A549 (cell line): ENCODE measurements at regions not wholly inside any gene's neighbourhood (a gene's known extent, or its start where the extent isn't known, plus 50 kb on each side); places are given as distances from the start of the nearest gene placed in this dataset.

Experiments used
- ATAC-seq, 2 experiments: fragments of 200-7000 bp in 1 of 2; fragments of >200 bp in 1 of 2; cut with Nextera tagmentation in 1 of 2; cut with Tn5 transposase in 1 of 2; 3 replicates each; pipeline versions ENCODE4 v1.8.0 to v1.9.1; 2018 to 2020; ENCODE audit warnings: mild to moderate bottlenecking in 1 of 2, moderate library complexity in 1 of 2
- CTCF ChIA-PET: fragments of 300-600 bp; sonication (Branson Sonifier 250); formaldehyde crosslinking; extraction: SDS; loops from one replicate; lab custom pipeline; 2021; ENCODE audit warnings: antibody characterized with exemption, inconsistent platforms; lab: Yijun Ruan, JAX
- POLR2A ChIA-PET: fragments of 350-600 bp; formaldehyde crosslinking; extraction: SDS; loops from one replicate; lab custom pipeline; 2021; ENCODE audit warnings: antibody characterized with exemption, inconsistent platforms; lab: Yijun Ruan, JAX
- DNase-seq, 2 experiments: peaks; one replicate each; pipeline versions ENCODE4 v3.0.0 to v3.0.0-alpha.2; 2011 to 2016; ENCODE audit warnings: low read depth in 1 of 2, low spot score in 1 of 2
- FAIRE-seq: peaks from 2 replicates; lab custom pipeline; 2011; peaks lifted over from hg19 to GRCh38; lab: Jason Lieb, UNC
- H3K27ac ChIP-seq, 2 experiments: fragments of >200 bp; sonication (Bioruptor Twin); formaldehyde crosslinking; 3 replicates each; pipeline ENCODE4 v1.5.1; 2016 to 2017
- H3K4me1 ChIP-seq: fragments of >200 bp; sonication (Bioruptor Twin); formaldehyde crosslinking; 3 replicates; pipeline ENCODE4 v1.6.1; 2016
- H3K4me2 ChIP-seq: fragments of >200 bp; sonication (Bioruptor Twin); formaldehyde crosslinking; 3 replicates; pipeline ENCODE4 v1.6.1; 2016
- H3K4me3 ChIP-seq: fragments of >200 bp; sonication (Bioruptor Twin); formaldehyde crosslinking; 3 replicates; pipeline ENCODE4 v1.5.1; 2016
- H3K9me3 ChIP-seq: fragments of >200 bp; sonication (Bioruptor Twin); formaldehyde crosslinking; 3 replicates; pipeline ENCODE4 v1.6.1; 2016
- BHLHE40 ChIP-seq: IDR thresholded peaks from 2 replicates; pipeline ENCODE4 v1.6.1; 2012; ENCODE audit warnings: low read depth, low read length, inconsistent platforms
- CEBPB ChIP-seq, 2 experiments: fragments of >200 bp in 1 of 2; sonication (Bioruptor Twin) in 1 of 2; formaldehyde crosslinking in 1 of 2; IDR thresholded peaks; 2 replicates each; pipeline ENCODE4 v1.6.1; 2012 to 2016
- CHD2 ChIP-seq: fragments of 150-350 bp; IDR thresholded peaks from 2 replicates; pipeline ENCODE4 v1.6.1; 2014; ENCODE audit warnings: low read length; ENCODE audit not compliant: partially characterized antibody
- CHD4 ChIP-seq: fragments of 200-600 bp; sonication (generic); IDR thresholded peaks from 2 replicates; pipeline ENCODE4 v1.6.1; 2016; ENCODE audit warnings: antibody characterized with exemption, mild to moderate bottlenecking, borderline replicate concordance
- EHF ChIP-seq: fragments of 250-450 bp; sonication (Bioruptor Pico); IDR thresholded peaks from 2 replicates; pipeline ENCODE4 v1.5.0; 2020; ENCODE audit warnings: mild to moderate bottlenecking
- EHMT2 ChIP-seq: fragments of 200-600 bp; sonication (generic); IDR thresholded peaks from 2 replicates; pipeline ENCODE4 v1.6.1; 2016; ENCODE audit warnings: antibody characterized with exemption, low read depth, mild to moderate bottlenecking, moderate library complexity
- EP300 ChIP-seq, 2 experiments: fragments of >200 bp; sonication (Bioruptor Twin); formaldehyde crosslinking; IDR thresholded peaks; 2 replicates in 1 of 2; 3 replicates in 1 of 2; pipeline ENCODE4 v1.6.1; 2016 to 2017
- FOSB ChIP-seq: fragments of 250-450 bp; sonication (Bioruptor Pico); IDR thresholded peaks from 2 replicates; pipeline ENCODE4 v1.5.0; 2020; ENCODE audit warnings: mild to moderate bottlenecking, moderate library complexity
- FOXS1 ChIP-seq: fragments of 250-450 bp; sonication (Bioruptor Pico); IDR thresholded peaks from 2 replicates; pipeline ENCODE4 v1.5.0; 2020; ENCODE audit warnings: mild to moderate bottlenecking, moderate library complexity
- GATA3 ChIP-seq: IDR thresholded peaks from 2 replicates; pipeline ENCODE4 v1.6.1; 2012; ENCODE audit warnings: borderline replicate concordance
- HDAC2 ChIP-seq: fragments of 200-600 bp; sonication (generic); IDR thresholded peaks from 2 replicates; pipeline ENCODE4 v1.6.1; 2016
- HEYL ChIP-seq: fragments of 250-450 bp; sonication (Bioruptor Pico); IDR thresholded peaks from 2 replicates; pipeline ENCODE4 v1.8.0; 2021; ENCODE audit warnings: mild to moderate bottlenecking, moderate library complexity
- HOXA7 ChIP-seq: fragments of 250-450 bp; sonication (Bioruptor Pico); IDR thresholded peaks from 2 replicates; pipeline ENCODE4 v1.5.0; 2020; ENCODE audit warnings: mild to moderate bottlenecking, moderate library complexity
- HOXB5 ChIP-seq: fragments of 250-450 bp; sonication (Bioruptor Pico); IDR thresholded peaks from 2 replicates; pipeline ENCODE4 v1.5.0; 2020; ENCODE audit warnings: mild to moderate bottlenecking, moderate library complexity
- JUNB ChIP-seq: fragments of >200 bp; sonication (Bioruptor Twin); formaldehyde crosslinking; IDR thresholded peaks from 2 replicates; pipeline ENCODE4 v1.6.1; 2016
- MAZ ChIP-seq: fragments of 150-350 bp; IDR thresholded peaks from 2 replicates; pipeline ENCODE4 v1.6.1; 2014; ENCODE audit warnings: antibody characterized with exemption, low read depth, low read length, borderline replicate concordance
- MYC ChIP-seq: IDR thresholded peaks from 2 replicates; pipeline ENCODE4 v1.6.1; 2012; ENCODE audit warnings: mild to moderate bottlenecking, inconsistent platforms, low read length, improper control_type of control experiment, borderline replicate concordance
- NPAS2 ChIP-seq: fragments of 250-450 bp; sonication (Bioruptor Pico); IDR thresholded peaks from 2 replicates; pipeline ENCODE4 v1.8.0; 2022; ENCODE audit warnings: mild to moderate bottlenecking, moderate library complexity, borderline replicate concordance
- PHF8 ChIP-seq: fragments of 200-600 bp; sonication (generic); IDR thresholded peaks from 2 replicates; pipeline ENCODE4 v1.6.1; 2016; ENCODE audit warnings: low read depth, mild to moderate bottlenecking, antibody characterized with exemption, moderate library complexity, borderline replicate concordance
- POLR2A ChIP-seq: IDR thresholded peaks from 2 replicates; pipeline ENCODE4 v1.6.1; 2012; ENCODE audit warnings: mild to moderate bottlenecking, low read length
- POLR2AphosphoS2 ChIP-seq: conservative IDR thresholded peaks from 2 replicates; pipeline ENCODE4 v1.6.1; 2012; ENCODE audit warnings: low read length, improper control_type of control experiment, inconsistent platforms
- RAD21 ChIP-seq, 2 experiments: fragments of >200 bp in 1 of 2; sonication (Bioruptor Twin) in 1 of 2; formaldehyde crosslinking in 1 of 2; IDR thresholded peaks in 1 of 2; conservative IDR thresholded peaks in 1 of 2; 2 replicates in 1 of 2; 3 replicates in 1 of 2; pipeline ENCODE4 v1.6.1; 2012 to 2018; ENCODE audit warnings: inconsistent platforms in 1 of 2
- RCOR1 ChIP-seq: fragments of 150-350 bp; IDR thresholded peaks from 2 replicates; pipeline ENCODE4 v1.6.1; 2014; ENCODE audit warnings: antibody characterized with exemption, low read length, low read depth
- SMC3 ChIP-seq: fragments of >200 bp; sonication (Bioruptor Twin); formaldehyde crosslinking; IDR thresholded peaks from 3 replicates; pipeline ENCODE4 v1.6.1; 2018; ENCODE audit warnings: inconsistent platforms
- SREBF2 ChIP-seq: fragments of 450-650 bp; IDR thresholded peaks from 2 replicates; pipeline ENCODE4 v1.6.1; 2014; ENCODE audit warnings: mild to moderate bottlenecking, moderate library complexity
- TFCP2L1 ChIP-seq: fragments of 250-450 bp; sonication (Bioruptor Pico); IDR thresholded peaks from 2 replicates; pipeline ENCODE4 v1.5.0; 2021; ENCODE audit warnings: mild to moderate bottlenecking
- TP53 ChIP-seq: fragments of 250-450 bp; sonication (Bioruptor Pico); IDR thresholded peaks from 2 replicates; pipeline ENCODE4 v1.5.0; 2021; ENCODE audit warnings: mild to moderate bottlenecking, moderate library complexity
- ZC3H11A ChIP-seq: fragments of 450-650 bp; IDR thresholded peaks from 2 replicates; pipeline ENCODE4 v1.6.1; 2014; ENCODE audit warnings: antibody characterized with exemption, mild to moderate bottlenecking
- ZFP36 ChIP-seq: fragments of 450-650 bp; IDR thresholded peaks from 2 replicates; pipeline ENCODE4 v1.6.1; 2014; ENCODE audit warnings: borderline replicate concordance; ENCODE audit not compliant: partially characterized antibody
- ZNF302 ChIP-seq: fragments of 250-450 bp; sonication (Bioruptor Pico); IDR thresholded peaks from 2 replicates; pipeline ENCODE4 v1.9.0; 2021; ENCODE audit warnings: inconsistent platforms, mild to moderate bottlenecking, moderate library complexity
- ZSCAN20 ChIP-seq: fragments of 250-450 bp; sonication (Bioruptor Pico); IDR thresholded peaks from 2 replicates; pipeline ENCODE4 v1.8.0; 2022; ENCODE audit warnings: mild to moderate bottlenecking, moderate library complexity
- WGBS: methylation state at CpG from one replicate; pipeline ENCODE4 v1.1.6; 2017; ENCODE audit errors: missing lambda C conversion rate; 5-methylcytosine and 5-hydroxymethylcytosine counted together
- TF ChIP-seq, protein P1 (sequence below): fragments of >200 bp; sonication (Bioruptor Twin); formaldehyde crosslinking; IDR thresholded peaks from 3 replicates; pipeline ENCODE4 v1.5.1; 2016
- TF ChIP-seq, protein P2 (sequence below): fragments of 450-650 bp; IDR thresholded peaks from 2 replicates; pipeline ENCODE4 v1.6.1; 2014; ENCODE audit warnings: antibody characterized with exemption
- TF ChIP-seq, protein P3 (sequence below): fragments of 250-450 bp; sonication (Bioruptor Pico); IDR thresholded peaks from 2 replicates; pipeline ENCODE4 v1.5.0; 2021; ENCODE audit warnings: mild to moderate bottlenecking, moderate library complexity, borderline replicate concordance
- TF ChIP-seq, protein P4 (sequence below): IDR thresholded peaks from 2 replicates; pipeline ENCODE4 v1.6.1; 2012

DNA sequence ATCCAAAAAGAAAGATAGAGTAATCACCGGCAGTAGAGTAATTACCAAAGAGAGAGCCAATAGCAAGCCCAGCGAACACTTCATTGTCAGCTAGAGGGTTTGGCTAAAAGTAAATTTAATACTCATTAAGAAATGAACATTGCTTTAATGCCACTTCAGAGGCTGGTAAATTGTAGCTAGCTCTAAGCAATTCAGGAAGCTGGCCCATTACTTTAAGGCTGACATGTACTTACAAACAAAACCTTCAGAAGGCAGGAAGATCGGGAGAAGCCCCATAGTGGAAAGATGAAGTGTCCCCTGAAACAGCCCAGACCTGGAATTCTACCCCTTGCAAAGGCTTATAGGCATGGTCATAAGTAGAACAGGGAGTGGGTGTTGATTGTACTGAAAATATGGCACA is 396.6 kb upstream of the ID4 start (continued):
- TF ChIP-seq, protein P1, sequence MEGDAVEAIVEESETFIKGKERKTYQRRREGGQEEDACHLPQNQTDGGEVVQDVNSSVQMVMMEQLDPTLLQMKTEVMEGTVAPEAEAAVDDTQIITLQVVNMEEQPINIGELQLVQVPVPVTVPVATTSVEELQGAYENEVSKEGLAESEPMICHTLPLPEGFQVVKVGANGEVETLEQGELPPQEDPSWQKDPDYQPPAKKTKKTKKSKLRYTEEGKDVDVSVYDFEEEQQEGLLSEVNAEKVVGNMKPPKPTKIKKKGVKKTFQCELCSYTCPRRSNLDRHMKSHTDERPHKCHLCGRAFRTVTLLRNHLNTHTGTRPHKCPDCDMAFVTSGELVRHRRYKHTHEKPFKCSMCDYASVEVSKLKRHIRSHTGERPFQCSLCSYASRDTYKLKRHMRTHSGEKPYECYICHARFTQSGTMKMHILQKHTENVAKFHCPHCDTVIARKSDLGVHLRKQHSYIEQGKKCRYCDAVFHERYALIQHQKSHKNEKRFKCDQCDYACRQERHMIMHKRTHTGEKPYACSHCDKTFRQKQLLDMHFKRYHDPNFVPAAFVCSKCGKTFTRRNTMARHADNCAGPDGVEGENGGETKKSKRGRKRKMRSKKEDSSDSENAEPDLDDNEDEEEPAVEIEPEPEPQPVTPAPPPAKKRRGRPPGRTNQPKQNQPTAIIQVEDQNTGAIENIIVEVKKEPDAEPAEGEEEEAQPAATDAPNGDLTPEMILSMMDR, result no peak
- no peak for TF ChIP-seq HOXB5 (CRISPR knock-in tag)
- TF ChIP-seq EHF (CRISPR knock-in tag), result no peak
- no peak for TF ChIP-seq FOSB (CRISPR knock-in tag)
- no peak for TF ChIP-seq SMC3
- TF ChIP-seq HDAC2, result no peak
- TF ChIP-seq, all 56 proteins: peak for 0

GRCh38 chr6:19443411-19443810 is 393.8 kb upstream of the ID4 start:
- no peaks in the 10 kb centered on the region for H3K9me3 ChIP-seq
- CTCF ChIA-PET, result no interaction called here
- no peak for FAIRE-seq
- 81% methylated on average over 3 of the region's 3 CpGs for WGBS
- H3K4me2 ChIP-seq, result no peak overlapping the region
- TF ChIP-seq NPAS2 (CRISPR knock-in tag), result no peak
- no peak for TF ChIP-seq RCOR1
- TF ChIP-seq, protein P2, sequence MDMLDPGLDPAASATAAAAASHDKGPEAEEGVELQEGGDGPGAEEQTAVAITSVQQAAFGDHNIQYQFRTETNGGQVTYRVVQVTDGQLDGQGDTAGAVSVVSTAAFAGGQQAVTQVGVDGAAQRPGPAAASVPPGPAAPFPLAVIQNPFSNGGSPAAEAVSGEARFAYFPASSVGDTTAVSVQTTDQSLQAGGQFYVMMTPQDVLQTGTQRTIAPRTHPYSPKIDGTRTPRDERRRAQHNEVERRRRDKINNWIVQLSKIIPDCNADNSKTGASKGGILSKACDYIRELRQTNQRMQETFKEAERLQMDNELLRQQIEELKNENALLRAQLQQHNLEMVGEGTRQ, result no peak
- TF ChIP-seq, protein P3, sequence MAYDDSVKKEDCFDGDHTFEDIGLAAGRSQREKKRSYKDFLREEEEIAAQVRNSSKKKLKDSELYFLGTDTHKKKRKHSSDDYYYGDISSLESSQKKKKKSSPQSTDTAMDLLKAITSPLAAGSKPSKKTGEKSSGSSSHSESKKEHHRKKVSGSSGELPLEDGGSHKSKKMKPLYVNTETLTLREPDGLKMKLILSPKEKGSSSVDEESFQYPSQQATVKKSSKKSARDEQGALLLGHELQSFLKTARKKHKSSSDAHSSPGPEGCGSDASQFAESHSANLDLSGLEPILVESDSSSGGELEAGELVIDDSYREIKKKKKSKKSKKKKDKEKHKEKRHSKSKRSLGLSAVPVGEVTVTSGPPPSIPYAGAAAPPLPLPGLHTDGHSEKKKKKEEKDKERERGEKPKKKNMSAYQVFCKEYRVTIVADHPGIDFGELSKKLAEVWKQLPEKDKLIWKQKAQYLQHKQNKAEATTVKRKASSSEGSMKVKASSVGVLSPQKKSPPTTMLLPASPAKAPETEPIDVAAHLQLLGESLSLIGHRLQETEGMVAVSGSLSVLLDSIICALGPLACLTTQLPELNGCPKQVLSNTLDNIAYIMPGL (CRISPR knock-in tag), result no peak
- no peak for TF ChIP-seq JUNB
- TF ChIP-seq TP53 (CRISPR knock-in tag), result no peak
- no peak for TF ChIP-seq ZC3H11A
- TF ChIP-seq SREBF2, result no peak
- no peak for TF ChIP-seq HOXA7
- no peak for TF ChIP-seq ZSCAN20 (CRISPR knock-in tag)
- no peak for TF ChIP-seq EHF (CRISPR knock-in tag)
- no peak for TF ChIP-seq RAD21 (conservative IDR thresholded peaks at IDR 0.05 in 1 of 2, IDR thresholded peaks at IDR 0.05 in 1 of 2)
- no peak for TF ChIP-seq EP300 (IDR thresholded peaks at IDR 0.05)
- TF ChIP-seq MYC, result no peak
- TF ChIP-seq PHF8, result no peak
- TF ChIP-seq FOSB (CRISPR knock-in tag), result no peak
- no peak for TF ChIP-seq CHD2
- no peak for TF ChIP-seq EHMT2
- no peak overlapping the region for H3K27ac ChIP-seq
- no peak overlapping the region for H3K4me3 ChIP-seq
- H3K4me1 ChIP-seq, result no peaks in the 10 kb centered on the region
- no peak for ATAC-seq
- POLR2A ChIA-PET, result no interaction called here
- no peak for DNase-seq

- DNase-seq, result no peak
- ChIA-PET POLR2A (no interaction called here), CTCF (no interaction called here)
- no peak for TF ChIP-seq BHLHE40
- no peak for TF ChIP-seq ZNF302 (CRISPR knock-in tag)
- no peak for TF ChIP-seq POLR2A
- no peak for TF ChIP-seq HEYL (CRISPR knock-in tag)
- TF ChIP-seq ZFP36, result no peak
- TF ChIP-seq TFCP2L1 (CRISPR knock-in tag), result no peak
- no peak for TF ChIP-seq GATA3
- no peak for TF ChIP-seq CEBPB (IDR thresholded peaks at IDR 0.05)
- no peak for TF ChIP-seq MAZ
- TF ChIP-seq, protein P4, sequence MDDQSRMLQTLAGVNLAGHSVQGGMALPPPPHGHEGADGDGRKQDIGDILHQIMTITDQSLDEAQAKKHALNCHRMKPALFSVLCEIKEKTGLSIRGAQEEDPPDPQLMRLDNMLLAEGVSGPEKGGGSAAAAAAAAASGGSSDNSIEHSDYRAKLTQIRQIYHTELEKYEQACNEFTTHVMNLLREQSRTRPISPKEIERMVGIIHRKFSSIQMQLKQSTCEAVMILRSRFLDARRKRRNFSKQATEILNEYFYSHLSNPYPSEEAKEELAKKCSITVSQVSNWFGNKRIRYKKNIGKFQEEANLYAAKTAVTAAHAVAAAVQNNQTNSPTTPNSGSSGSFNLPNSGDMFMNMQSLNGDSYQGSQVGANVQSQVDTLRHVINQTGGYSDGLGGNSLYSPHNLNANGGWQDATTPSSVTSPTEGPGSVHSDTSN, result no peak
- TF ChIP-seq POLR2AphosphoS2, result no peak
- TF ChIP-seq CHD4, result no peak
- TF ChIP-seq HDAC2, result no peak
- TF ChIP-seq JUNB, result no peak
- no peak for TF ChIP-seq TP53 (CRISPR knock-in tag)
- no peak for TF ChIP-seq FOXS1 (CRISPR knock-in tag)
- TF ChIP-seq MYC, result no peak
These were observed 393.1 kb upstream of the ID4 start for GRCh38 chr6:19444041-19444440.

More at GRCh38 chr6:19444041-19444440, 393.1 kb upstream of the ID4 start:
- FAIRE-seq, result no peak
- H3K4me2 ChIP-seq, result no peak overlapping the region
- H3K9me3 ChIP-seq, result no peaks in the 10 kb centered on the region
- no peak for ATAC-seq
- H3K4me3 ChIP-seq, result no peak overlapping the region
- no peaks in the 10 kb centered on the region for H3K4me1 ChIP-seq
- WGBS, result 67% methylated on average over 4 of the region's 4 CpGs
- no peak overlapping the region for H3K27ac ChIP-seq
